GM18951 (cell line): ENCODE measurements at regions not wholly inside any gene's neighbourhood (a gene's known extent, or its start where the extent isn't known, plus 50 kb on each side); places are given as distances from the start of the nearest gene placed in this dataset.

Experiments used
- POLR2A ChIP-seq: IDR thresholded peaks from 4 replicates; pipeline ENCODE4 v1.6.1; 2011; ENCODE audit warnings: mild to moderate bottlenecking; ENCODE audit not compliant: insufficient read length, insufficient read depth; ENCODE audit errors: extremely low read depth
- in situ Hi-C: fragments of 300-500 bp; cut with MboI; formaldehyde crosslinking; loops from one replicate; pipeline ENCODE4 v1.12.0; 2022; ENCODE audit warnings: low sequenced_read_pairs, mixed read lengths, inconsistent platforms; ENCODE audit not compliant: unreplicated experiment

DNA sequence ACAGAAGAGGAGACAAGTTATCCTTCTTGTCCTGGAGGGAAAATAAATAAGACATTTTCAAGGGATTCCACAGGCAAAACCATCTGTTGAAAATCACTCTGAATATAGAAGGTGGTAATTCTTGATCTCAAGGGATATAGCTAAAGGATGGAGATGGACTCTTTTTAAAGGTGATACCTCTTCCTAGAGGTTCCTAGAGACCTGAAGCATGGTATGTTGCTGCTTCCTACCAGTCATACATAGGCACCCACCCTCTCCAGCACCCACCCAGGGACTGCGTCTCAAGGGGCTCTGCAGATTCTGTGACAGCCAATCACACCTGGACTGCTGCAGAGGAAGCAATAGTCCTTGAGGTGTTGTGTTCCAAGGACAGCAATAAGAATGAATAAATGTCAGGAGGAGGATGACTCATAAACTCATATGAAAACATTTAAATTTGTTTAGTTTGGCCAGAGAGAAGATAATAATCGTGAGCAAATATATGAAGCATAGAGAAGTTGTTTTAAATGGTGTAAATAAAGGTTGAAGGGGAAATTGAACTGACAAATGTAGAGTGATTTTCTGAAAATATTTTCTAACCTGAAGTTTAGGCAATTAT lies 741.6 kb upstream of the CBLB start:
- in situ Hi-C loops, result loop anchor here (25.0 kb wide), 2 partner anchors 923 to 1048 kb away; no protein-coding TSS in a partner anchor

DNA sequence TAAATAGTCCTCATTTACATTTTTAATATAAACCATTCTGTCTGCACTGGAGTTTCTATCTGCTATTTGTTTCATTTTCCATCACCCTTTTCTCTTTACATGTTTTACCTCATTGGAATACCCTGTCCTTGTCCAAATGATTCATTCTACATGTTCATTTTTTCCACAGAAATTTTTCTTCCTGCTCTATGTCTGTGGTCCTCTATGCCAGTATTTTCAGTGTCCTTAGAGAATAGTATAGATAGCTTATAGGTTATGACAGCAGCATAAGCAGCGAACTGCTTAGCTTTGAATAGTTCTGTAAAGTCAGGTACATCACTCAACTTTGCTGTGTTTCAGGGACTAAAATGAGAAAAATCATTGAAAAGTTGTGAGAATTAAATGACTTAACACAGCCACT lies 742.3 kb upstream of the CBLB start:
- in situ Hi-C loops, result loop anchor here (25.0 kb wide), 2 partner anchors 924 to 1049 kb away; no protein-coding TSS in a partner anchor

More for the DNA sequence above, 741.6 kb upstream of the CBLB start:
- TF ChIP-seq POLR2A, result no peak

DNA sequence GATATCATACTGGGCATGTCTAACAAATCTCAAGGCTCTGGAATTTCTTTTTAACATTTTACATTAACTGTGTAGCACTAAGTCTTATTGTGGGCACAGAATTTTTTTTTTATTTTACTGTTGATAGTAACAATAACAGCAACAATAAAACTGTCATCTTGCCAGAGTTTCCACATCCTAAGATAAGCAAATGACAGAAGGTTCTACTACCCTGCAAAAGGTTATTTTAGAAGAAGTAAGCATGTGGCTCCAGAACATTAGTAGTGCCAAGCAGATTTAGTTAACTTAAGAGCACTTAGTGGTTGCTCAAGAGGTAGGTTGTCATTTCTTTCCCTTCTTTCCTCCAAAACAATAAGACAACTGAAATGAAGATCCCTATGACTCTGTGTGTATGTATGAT lies 743.0 kb upstream of the CBLB start:
- no peak for TF ChIP-seq POLR2A
- in situ Hi-C loops, result loop anchor here (25.0 kb wide), 2 partner anchors 925 to 1050 kb away; no protein-coding TSS in a partner anchor

More for the DNA sequence above, 742.3 kb upstream of the CBLB start:
- TF ChIP-seq POLR2A, result no peak

DNA sequence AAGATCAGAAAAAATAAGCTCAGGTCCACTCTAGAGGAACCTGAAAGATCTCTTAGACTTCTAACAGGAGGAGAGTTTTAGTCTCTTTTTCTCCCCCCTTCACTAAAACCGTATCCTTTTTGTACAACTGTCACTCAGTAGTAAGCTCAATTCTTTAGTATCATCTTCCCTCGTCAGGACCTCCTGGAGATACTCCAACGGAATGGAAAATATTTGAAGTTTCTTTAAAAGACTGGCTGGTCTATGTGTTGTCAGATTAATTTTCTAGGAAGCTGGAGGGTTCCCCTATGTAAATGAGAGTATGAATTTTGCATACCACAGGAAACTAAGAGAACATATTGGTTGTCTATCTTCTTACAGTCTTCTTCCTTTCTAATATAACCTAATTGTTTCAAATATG lies 747.7 kb upstream of the CBLB start:
- in situ Hi-C loops, result loop anchor here (25.0 kb wide), 2 partner anchors 929 to 1054 kb away; no protein-coding TSS in a partner anchor
- no peak for TF ChIP-seq POLR2A

DNA sequence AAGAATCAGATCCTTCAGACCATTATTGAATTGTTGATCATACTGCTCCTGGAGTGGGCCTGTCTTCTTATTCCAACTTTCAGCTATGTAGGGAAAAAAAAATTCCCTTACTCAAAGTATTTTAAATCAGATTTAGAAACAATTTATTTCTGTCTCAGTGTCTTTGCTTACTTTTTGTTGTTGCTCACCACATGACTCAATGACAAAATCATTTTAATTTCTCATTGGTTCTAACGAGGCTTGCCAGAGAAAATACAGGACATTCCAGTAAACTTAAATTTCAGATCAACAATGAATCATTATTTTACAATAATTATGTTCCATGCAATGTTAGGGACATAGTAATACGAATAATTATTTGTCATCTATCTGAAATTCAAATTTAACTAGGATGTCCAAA lies 748.5 kb upstream of the CBLB start:
- no peak for TF ChIP-seq POLR2A
- in situ Hi-C loops, result loop anchor here (25.0 kb wide), 2 partner anchors 930 to 1055 kb away; no protein-coding TSS in a partner anchor

DNA sequence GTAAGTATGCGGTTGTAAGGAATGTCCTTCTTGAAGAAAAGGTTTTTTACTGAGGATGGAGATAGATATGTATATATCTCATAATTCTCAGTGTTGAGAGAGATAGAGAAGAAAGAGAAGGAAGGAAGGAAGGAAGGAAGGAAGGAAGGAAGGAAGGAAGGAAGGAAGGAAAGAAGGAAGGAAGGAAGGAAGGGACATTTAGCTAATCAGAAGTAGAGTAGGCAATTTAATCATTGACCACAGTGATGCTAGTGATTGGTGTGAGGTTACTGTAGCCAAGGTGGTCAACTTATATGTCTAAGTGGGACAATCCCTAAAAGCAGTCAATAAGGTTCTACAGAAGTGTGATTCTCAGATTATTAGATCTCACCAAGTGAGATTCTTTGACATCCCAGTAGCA lies 751.8 kb upstream of the CBLB start:
- no peak for TF ChIP-seq POLR2A
- in situ Hi-C loops, result loop anchor here (25.0 kb wide), 2 partner anchors 933 to 1058 kb away; no protein-coding TSS in a partner anchor

DNA sequence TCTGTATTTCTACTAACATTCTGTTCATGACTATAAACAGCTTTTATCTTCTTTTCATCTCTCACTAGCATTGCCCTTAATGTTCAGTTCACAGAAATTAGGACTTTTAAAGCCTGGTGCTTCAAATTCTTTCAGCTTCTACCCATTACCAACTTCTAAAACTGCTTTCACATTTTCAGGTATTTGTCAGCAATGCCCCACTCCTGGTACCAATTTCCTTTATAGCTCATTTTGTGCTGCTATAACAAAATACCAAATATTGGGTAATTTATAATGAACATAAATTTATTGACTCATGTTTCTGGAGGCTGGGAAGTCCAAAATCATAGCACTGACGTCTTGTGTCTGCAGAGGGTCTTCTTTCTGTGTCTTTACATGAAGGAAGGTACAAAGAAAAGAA lies 753.1 kb upstream of the CCDC54 start:
- in situ Hi-C loops, result loop anchor here (25.0 kb wide), 2 partner anchors 937 to 1062 kb away; no protein-coding TSS in a partner anchor
- no peak for TF ChIP-seq POLR2A

DNA sequence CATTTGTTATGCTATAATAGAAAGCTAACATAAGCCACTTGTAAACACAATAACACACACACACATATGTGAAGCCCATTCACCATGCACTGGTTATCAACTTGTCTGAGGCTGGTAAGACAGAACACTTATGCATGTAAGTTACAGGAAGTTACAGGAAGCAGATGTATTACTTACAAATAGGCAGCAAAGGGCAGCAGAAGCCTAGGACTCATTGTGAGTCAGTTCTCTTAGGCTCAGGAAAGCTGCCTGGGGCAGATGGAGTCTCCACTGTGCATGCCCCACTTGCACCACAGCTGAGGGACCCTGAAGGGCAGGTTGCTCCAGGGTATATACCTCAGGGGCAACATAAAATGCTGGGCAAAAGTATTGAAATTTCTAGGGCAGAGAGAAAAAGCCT lies 748.8 kb upstream of the CCDC54 start:
- in situ Hi-C loops, result no loop called here
- no peak for TF ChIP-seq POLR2A

DNA sequence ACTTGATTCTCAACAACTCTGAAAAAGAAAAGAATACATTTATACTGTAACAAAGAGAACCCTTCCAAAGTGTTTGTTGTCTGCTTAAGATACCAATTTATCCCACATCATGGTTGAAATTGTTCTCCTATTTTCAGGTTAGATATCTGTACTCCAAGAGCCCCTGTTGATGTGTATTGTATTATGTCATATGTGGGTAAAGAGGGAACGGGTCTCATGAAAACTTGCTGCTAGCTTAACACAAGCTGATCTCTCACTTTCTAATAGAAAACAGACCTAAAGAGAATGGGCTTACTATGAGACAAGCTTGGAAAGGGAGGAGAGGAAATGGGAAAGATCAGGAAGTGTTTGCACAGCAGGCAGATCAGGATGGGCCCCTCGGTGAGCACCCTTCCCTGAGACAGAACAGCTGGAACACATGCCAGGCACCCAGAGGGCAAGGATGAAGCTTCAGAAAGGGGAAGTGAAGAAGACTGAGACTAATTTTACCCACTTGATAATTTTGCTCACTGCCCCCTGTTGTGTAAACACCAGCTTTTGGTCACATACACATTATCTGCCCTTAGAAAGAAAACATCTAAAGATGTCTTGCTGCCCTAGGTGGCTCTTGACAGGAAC lies 747.9 kb upstream of the CCDC54 start:
- TF ChIP-seq POLR2A, result no peak
- in situ Hi-C loops, result no loop called here

DNA sequence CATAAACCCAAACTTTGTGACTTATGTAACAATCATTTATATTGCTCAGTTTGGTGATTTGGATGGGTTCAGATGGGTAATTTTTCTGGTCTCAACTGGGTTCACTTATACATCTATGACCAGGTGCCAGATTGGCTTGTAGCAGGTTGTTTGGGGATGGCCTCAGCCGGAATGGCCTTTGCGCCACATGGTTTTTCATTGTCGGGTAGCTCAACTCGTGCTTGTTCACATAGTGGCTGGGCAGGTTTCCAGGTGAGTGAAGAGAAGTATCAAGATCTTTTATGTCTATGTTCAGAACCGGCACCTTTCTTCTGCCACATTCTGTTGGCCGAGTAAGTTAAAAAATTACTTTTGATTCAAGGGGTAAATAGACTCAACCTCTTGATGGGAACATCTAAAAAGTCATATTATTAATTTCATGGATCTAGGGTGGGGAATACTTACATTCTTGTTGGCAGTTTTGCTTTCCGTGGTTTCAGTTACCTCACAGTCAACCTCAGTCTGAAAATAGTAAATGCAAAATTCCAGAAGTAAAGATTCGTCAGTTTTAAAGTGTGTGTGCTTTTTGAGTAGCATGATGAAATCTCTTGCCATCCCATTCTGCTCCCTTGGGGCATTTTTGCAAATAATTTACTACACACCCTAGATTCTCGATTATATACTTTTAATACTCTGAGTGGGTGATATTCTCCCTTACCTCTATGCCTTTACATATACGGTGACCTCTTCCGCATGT lies 745.7 kb upstream of the CCDC54 start:
- in situ Hi-C loops, result no loop called here

DNA sequence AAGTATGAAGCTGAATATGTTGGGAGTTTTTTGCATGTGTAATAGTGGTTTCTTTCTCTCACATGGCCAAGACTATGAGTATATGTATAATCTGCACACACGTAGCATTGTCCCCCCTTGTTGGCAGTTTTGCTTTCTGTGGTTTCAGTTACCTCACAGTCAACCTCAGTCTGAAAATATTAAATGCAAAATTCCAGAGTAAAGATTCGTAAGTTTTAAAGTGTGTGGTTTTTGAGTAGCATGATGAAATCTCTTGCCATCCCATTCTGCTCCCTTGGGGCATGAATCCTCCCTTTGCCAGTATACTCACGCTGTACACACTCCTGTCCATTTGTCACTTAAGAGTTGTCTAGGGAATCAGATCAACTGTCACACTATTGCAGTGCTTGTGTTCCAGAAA lies 742.0 kb upstream of the CCDC54 start:
- in situ Hi-C loops, result no loop called here
- TF ChIP-seq POLR2A, result no peak

More for the DNA sequence above, 745.7 kb upstream of the CCDC54 start:
- no peak for TF ChIP-seq POLR2A

DNA sequence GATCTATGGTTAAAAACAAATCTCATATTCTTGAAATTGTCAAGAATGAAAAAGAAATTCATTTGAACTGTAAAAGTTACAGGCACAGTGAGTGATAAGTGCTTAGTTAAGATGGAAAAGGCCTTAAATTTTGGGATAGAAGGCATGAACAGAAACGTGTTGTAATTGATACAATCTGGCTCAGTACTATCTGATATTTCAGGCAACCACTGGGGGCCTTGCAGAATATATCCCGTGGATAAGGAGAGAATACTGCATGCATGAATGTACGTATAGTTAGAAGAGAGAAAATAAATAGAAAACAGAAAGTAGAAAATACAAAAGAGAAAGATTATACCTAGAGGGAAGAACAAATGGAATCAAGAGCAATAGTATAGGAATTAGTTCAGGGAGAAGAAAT lies 741.4 kb upstream of the CCDC54 start:
- in situ Hi-C loops, result no loop called here
- no peak for TF ChIP-seq POLR2A

DNA sequence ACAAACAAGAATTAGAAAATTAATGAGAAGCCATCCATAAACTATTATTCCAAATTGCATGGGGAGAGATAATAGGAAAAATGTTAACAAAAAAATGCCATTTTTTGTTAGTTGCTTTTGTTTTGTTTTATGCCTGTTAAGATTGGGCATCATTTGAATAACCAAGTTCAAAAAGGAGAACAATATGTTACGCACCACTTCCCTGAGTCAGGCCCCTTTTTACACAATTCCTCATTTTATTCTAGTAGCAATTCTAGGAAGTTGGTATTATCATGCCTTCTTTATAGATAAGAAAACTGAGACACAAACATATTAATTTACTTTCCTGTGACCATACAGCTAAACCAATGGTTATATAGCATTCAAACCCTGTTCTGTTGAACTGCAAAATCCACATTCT lies 736.9 kb upstream of the CCDC54 start:
- TF ChIP-seq POLR2A, result no peak
- in situ Hi-C loops, result no loop called here
